Stomach (tissue), 8 donors: ENCODE measurements at regions not wholly inside any gene's neighbourhood (a gene's known extent, or its start where the extent isn't known, plus 50 kb on each side); places are given as distances from the start of the nearest gene placed in this dataset.

ENCODE experiments used
- DNase-seq, 2 donors: peaks; one replicate each; pipeline versions ENCODE4 v3.0.0 to v3.0.0-alpha.2; 2013 to 2019
- H3K27ac ChIP-seq, 5 donors: fragments of 200-600 bp in 4 of 5; sonication (generic) in 4 of 5; one replicate each; pipeline ENCODE4 v1.5.1; 2013 to 2019; ENCODE audit warnings: mild to moderate bottlenecking in 1 of 5, moderate library complexity in 1 of 5
- H3K27me3 ChIP-seq, 3 donors: fragments of 200-600 bp; sonication (generic); one replicate each; pipeline ENCODE4 v1.5.1; 2017 to 2019; ENCODE audit warnings: mixed run types in 1 of 3
- H3K36me3 ChIP-seq, 4 donors: fragments of 200-600 bp; sonication (generic); 1 replicate in 3 of 4; 2 replicates in 1 of 4; pipeline ENCODE4 v1.5.1; 2016 to 2019
- H3K4me1 ChIP-seq, 4 donors: fragments of 200-600 bp; sonication (generic); one replicate each; pipeline ENCODE4 v1.5.1; 2016 to 2019
- H3K4me3 ChIP-seq, 4 donors: fragments of 200-600 bp; sonication (generic) in 3 of 4; one replicate each; pipeline ENCODE4 v1.5.1; 2016 to 2019; ENCODE audit warnings: mild to moderate bottlenecking in 1 of 4
- H3K9me3 ChIP-seq, 4 donors: fragments of 200-600 bp; sonication (generic); one replicate each; pipeline ENCODE4 v1.5.1; 2016 to 2019
- EP300 ChIP-seq: sonication (generic); formaldehyde crosslinking; IDR thresholded peaks from one replicate; pipeline ENCODE4 v1.6.1; 2017; ENCODE audit warnings: antibody characterized with exemption
- POLR2A ChIP-seq, 4 donors: fragments of 450-650 bp; IDR thresholded peaks; one replicate each; pipeline ENCODE4 v1.6.1; 2016; ENCODE audit warnings: antibody characterized with exemption in 4 of 4, control low read depth in 2 of 4, mild to moderate bottlenecking in 1 of 4, moderate library complexity in 1 of 4
- POLR2AphosphoS5 ChIP-seq, 3 donors: sonication (generic); formaldehyde crosslinking; IDR thresholded peaks; one replicate each; pipeline ENCODE4 v1.6.1; 2016; ENCODE audit warnings: antibody characterized with exemption in 3 of 3
- WGBS, 5 donors: extraction: QIAGEN DNeasy Blood & Tissue Kit in 3 of 5; methylation state at CpG; one replicate each; pipeline versions ENCODE4 v1.1.5 to v1.1.7; 2013 to 2018; 5-methylcytosine and 5-hydroxymethylcytosine counted together
- intact Hi-C: fragments of 100-400 bp; cut with DNase I; formaldehyde crosslinking; loops from one replicate; pipeline ENCODE4 v1.15.1; 2023; ENCODE audit warnings: low total_unique reads
- TF ChIP-seq, protein P1 (sequence below), 7 experiments: fragments of 450-650 bp in 4 of 7; fragments of 200-600 bp in 3 of 7; sonication (generic) in 3 of 7; IDR thresholded peaks; one replicate each; pipeline ENCODE4 v1.5.1; 2016 to 2019; ENCODE audit warnings: antibody characterized with exemption in 7 of 7, control low read depth in 2 of 7, mild to moderate bottlenecking in 1 of 7
- donor health status: healthy with polysubstance abuse.
- donor health status: Bipolar disorder and iron deficiency.
- donor health status: healthy.

DNA sequence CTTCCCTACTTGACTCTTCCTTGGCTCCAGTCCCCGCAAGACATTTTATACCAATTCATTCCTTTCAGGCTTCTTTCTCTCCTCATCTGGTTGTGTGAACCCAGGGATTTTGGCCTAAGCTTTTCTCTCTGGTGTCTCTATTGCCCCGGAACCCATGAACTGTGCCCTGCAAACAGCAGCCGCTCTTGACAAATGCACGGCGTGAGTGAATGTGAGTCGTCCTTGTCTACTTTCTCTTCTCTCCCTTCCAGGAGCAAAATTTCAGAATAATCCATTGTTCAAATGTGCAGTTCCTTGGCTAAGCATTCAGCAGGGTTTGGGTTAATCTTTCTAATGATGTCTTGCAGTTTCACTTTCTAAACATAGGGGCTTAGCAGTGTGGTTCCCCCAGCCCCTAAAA is 250.4 kb upstream of the IRX4 start:
- WGBS, 5 donors, result 46 to 63% (median 56%) methylated on average over 6 of the region's 6 CpGs
- Histone ChIP-seq H3K4me3 (no peak overlapping the region), H3K36me3 (no peaks in the 10 kb centered on the region), H3K27me3 (peaks cover 0 to 35% (median 0%) of the 10 kb centered on the region in 3 donors), H3K4me1 (no peaks in the 10 kb centered on the region), H3K27ac (no peak overlapping the region), H3K9me3 (no peaks in the 10 kb centered on the region)
- no peak for DNase-seq
- no peak for TF ChIP-seq POLR2AphosphoS5 (IDR thresholded peaks at IDR 0.05)
- no peak for TF ChIP-seq POLR2A (IDR thresholded peaks at IDR 0.05)
- TF ChIP-seq, protein P1, sequence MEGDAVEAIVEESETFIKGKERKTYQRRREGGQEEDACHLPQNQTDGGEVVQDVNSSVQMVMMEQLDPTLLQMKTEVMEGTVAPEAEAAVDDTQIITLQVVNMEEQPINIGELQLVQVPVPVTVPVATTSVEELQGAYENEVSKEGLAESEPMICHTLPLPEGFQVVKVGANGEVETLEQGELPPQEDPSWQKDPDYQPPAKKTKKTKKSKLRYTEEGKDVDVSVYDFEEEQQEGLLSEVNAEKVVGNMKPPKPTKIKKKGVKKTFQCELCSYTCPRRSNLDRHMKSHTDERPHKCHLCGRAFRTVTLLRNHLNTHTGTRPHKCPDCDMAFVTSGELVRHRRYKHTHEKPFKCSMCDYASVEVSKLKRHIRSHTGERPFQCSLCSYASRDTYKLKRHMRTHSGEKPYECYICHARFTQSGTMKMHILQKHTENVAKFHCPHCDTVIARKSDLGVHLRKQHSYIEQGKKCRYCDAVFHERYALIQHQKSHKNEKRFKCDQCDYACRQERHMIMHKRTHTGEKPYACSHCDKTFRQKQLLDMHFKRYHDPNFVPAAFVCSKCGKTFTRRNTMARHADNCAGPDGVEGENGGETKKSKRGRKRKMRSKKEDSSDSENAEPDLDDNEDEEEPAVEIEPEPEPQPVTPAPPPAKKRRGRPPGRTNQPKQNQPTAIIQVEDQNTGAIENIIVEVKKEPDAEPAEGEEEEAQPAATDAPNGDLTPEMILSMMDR (IDR thresholded peaks at IDR 0.05), result no peak
- intact Hi-C loops, result no loop called here

DNA sequence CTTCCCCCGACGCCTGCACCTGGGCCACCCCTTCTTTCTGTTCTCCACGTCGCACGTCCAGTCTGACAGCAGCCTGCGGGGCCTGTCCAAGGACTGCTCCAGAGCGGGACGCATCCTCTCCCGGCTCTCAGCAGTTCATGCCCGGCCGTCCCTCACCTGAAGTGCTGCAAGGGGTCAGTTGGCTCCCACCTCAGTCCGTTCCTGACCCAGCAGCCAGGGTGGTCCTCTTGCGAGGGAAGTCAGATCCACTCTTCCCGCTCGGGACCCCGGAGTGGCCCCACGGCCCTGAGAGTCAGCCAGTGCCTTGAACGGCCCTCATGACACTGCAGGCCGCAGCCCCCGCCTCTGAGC is 249.7 kb upstream of the IRX4 start:
- no peaks in the 10 kb centered on the region for H3K36me3 ChIP-seq
- DNase-seq, result no peak
- no peaks in the 10 kb centered on the region for H3K9me3 ChIP-seq
- intact Hi-C loops, result no loop called here
- no peak overlapping the region for H3K4me3 ChIP-seq
- no peaks in the 10 kb centered on the region for H3K4me1 ChIP-seq
- no peak overlapping the region for H3K27ac ChIP-seq
- 86 to 89% (median 88%) methylated on average over 19 to 20 of the region's 20 CpGs for WGBS, 5 donors
- TF ChIP-seq, protein P1 (IDR thresholded peaks at IDR 0.05), result no peak
- no peak for TF ChIP-seq POLR2AphosphoS5 (IDR thresholded peaks at IDR 0.05)
- TF ChIP-seq POLR2A (IDR thresholded peaks at IDR 0.05), result no peak
- TF ChIP-seq EP300, result no peak
- H3K27me3 ChIP-seq, result peaks cover 0 to 35% (median 0%) of the 10 kb centered on the region in 3 donors

DNA sequence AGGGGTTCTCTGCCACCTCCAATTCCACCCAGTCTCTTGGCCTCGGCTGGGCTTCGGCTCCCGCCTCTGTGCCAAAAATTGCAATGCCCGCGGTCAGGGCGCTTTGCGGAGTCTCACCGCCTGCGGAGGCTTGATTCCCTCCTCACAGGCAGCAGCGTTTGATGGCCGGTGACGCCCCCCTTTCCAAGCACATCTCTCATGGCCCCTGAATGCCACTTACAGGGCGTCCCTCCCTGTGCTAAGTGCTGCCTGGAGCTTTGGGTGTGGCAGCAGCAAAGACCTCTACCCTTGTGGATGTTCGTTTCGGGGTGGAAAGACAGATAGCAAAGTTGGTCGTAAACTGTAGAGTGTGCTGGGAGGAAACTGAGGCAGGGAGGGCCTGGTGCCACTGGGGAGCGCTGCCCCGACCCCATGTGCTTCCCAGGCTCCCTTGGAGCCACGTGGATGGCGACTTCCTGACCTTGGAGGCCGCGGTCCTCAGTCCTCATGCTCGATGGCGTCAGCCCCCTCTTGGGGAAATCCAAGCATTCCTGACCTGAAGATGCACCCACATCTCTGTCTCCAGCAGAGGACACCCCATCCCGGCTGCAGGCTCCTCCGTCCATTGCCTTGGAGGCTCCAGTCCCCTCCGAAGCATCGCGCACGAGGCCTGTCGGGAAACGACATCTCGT is 249.2 kb upstream of the IRX4 start:
- WGBS, 5 donors, result 88 to 93% (median 91%) methylated on average over 32 to 33 of the region's 33 CpGs
- H3K36me3 ChIP-seq, result no peaks in the 10 kb centered on the region
- no peak overlapping the region for H3K4me3 ChIP-seq
- DNase-seq, result no peak
- H3K9me3 ChIP-seq, result no peaks in the 10 kb centered on the region
- no peaks in the 10 kb centered on the region for H3K4me1 ChIP-seq
- peaks cover 0 to 38% (median 0%) of the 10 kb centered on the region in 3 donors for H3K27me3 ChIP-seq
- TF ChIP-seq EP300 (no peak), POLR2AphosphoS5 (IDR thresholded peaks at IDR 0.05) (no peak), POLR2A (IDR thresholded peaks at IDR 0.05) (no peak)
- TF ChIP-seq, protein P1 (IDR thresholded peaks at IDR 0.05), result no peak
- intact Hi-C loops, result no loop called here
- no peak overlapping the region for H3K27ac ChIP-seq

DNA sequence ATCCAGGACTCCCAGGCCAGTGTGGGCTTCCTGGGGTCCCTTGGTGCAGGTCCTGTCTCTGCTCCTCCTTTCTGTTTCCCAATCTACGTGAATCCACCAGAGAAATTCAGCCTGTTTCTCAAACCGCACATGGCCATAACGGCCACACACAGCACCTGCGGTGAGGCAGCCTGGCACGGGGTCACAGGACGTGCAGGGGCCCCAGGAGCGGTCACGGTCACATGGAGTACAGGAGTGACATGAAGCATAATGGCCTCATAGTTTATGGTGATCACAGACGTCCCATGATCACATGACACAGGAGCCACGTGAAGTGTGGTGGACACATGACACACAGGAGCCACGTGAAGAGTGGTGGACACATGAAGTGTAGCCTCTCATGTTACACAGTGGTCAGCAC is 248.5 kb upstream of the IRX4 start:
- no peak overlapping the region for H3K4me3 ChIP-seq
- no peaks in the 10 kb centered on the region for H3K36me3 ChIP-seq
- DNase-seq, result no peak
- 80 to 90% (median 85%) methylated on average over 11 of the region's 11 CpGs for WGBS, 5 donors
- no peaks in the 10 kb centered on the region for H3K4me1 ChIP-seq
- intact Hi-C loops, result no loop called here
- no peak overlapping the region for H3K27ac ChIP-seq
- peaks cover 0 to 45% (median 0%) of the 10 kb centered on the region in 3 donors for H3K27me3 ChIP-seq
- TF ChIP-seq EP300 (no peak), POLR2AphosphoS5 (IDR thresholded peaks at IDR 0.05) (no peak), POLR2A (IDR thresholded peaks at IDR 0.05) (no peak)
- TF ChIP-seq, protein P1 (IDR thresholded peaks at IDR 0.05), result no peak
- no peaks in the 10 kb centered on the region for H3K9me3 ChIP-seq
